ENCODE measurements at regions not wholly inside any gene's neighbourhood (a gene's known extent, or its start where the extent isn't known, plus 50 kb on each side); places are given as distances from the start of the nearest gene placed in this dataset.

DNA sequence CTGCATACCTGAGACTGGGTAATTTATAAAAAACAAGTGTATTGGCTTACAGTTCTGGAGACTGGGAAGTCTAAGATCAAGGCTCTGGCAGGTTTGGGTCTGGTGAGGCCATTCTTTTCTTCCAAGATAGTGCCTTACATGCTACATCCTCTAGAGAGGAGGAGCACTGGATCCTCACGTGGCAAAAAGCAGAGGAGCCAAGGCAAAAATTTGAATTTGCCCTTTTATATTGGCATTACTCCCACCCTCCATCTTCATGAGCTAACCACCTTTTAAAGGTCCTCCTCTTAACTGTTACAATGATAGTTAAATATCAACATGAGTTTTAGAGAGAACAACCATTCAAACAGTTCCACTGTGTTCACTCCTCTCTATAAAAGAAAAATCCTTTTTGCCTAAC is 286.3 kb upstream of the SEL1L start:
- TF ChIP-seq ZNF624 (tag by site-specific recombination; IDR thresholded peaks at IDR 0.05) (no peak), ZNF654 (tag by site-specific recombination; IDR thresholded peaks at IDR 0.05; ENCODE audit: low read depth) (no peak), MZF1 (tag by site-specific recombination; IDR thresholded peaks at IDR 0.05; ENCODE audit: borderline replicate concordance) (no peak), ZNF623 (tag by site-specific recombination; IDR thresholded peaks at IDR 0.05) (no peak), ZNF747 (tag by site-specific recombination; IDR thresholded peaks at IDR 0.05) (no peak)
- TF ChIP-seq, protein P1, sequence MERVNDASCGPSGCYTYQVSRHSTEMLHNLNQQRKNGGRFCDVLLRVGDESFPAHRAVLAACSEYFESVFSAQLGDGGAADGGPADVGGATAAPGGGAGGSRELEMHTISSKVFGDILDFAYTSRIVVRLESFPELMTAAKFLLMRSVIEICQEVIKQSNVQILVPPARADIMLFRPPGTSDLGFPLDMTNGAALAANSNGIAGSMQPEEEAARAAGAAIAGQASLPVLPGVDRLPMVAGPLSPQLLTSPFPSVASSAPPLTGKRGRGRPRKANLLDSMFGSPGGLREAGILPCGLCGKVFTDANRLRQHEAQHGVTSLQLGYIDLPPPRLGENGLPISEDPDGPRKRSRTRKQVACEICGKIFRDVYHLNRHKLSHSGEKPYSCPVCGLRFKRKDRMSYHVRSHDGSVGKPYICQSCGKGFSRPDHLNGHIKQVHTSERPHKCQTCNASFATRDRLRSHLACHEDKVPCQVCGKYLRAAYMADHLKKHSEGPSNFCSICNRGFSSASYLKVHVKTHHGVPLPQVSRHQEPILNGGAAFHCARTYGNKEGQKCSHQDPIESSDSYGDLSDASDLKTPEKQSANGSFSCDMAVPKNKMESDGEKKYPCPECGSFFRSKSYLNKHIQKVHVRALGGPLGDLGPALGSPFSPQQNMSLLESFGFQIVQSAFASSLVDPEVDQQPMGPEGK (tag by site-specific recombination; IDR thresholded peaks at IDR 0.05): no peak
- TF ChIP-seq, protein P2, sequence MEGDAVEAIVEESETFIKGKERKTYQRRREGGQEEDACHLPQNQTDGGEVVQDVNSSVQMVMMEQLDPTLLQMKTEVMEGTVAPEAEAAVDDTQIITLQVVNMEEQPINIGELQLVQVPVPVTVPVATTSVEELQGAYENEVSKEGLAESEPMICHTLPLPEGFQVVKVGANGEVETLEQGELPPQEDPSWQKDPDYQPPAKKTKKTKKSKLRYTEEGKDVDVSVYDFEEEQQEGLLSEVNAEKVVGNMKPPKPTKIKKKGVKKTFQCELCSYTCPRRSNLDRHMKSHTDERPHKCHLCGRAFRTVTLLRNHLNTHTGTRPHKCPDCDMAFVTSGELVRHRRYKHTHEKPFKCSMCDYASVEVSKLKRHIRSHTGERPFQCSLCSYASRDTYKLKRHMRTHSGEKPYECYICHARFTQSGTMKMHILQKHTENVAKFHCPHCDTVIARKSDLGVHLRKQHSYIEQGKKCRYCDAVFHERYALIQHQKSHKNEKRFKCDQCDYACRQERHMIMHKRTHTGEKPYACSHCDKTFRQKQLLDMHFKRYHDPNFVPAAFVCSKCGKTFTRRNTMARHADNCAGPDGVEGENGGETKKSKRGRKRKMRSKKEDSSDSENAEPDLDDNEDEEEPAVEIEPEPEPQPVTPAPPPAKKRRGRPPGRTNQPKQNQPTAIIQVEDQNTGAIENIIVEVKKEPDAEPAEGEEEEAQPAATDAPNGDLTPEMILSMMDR (tag by site-specific recombination; IDR thresholded peaks at IDR 0.05): no peak
- TF ChIP-seq, protein P3, sequence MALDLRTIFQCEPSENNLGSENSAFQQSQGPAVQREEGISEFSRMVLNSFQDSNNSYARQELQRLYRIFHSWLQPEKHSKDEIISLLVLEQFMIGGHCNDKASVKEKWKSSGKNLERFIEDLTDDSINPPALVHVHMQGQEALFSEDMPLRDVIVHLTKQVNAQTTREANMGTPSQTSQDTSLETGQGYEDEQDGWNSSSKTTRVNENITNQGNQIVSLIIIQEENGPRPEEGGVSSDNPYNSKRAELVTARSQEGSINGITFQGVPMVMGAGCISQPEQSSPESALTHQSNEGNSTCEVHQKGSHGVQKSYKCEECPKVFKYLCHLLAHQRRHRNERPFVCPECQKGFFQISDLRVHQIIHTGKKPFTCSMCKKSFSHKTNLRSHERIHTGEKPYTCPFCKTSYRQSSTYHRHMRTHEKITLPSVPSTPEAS (tag by site-specific recombination; IDR thresholded peaks at IDR 0.05): no peak
